ENCODE measurements at regions not wholly inside any gene's neighbourhood (a gene's known extent, or its start where the extent isn't known, plus 50 kb on each side); places are given as distances from the start of the nearest gene placed in this dataset.

DNA sequence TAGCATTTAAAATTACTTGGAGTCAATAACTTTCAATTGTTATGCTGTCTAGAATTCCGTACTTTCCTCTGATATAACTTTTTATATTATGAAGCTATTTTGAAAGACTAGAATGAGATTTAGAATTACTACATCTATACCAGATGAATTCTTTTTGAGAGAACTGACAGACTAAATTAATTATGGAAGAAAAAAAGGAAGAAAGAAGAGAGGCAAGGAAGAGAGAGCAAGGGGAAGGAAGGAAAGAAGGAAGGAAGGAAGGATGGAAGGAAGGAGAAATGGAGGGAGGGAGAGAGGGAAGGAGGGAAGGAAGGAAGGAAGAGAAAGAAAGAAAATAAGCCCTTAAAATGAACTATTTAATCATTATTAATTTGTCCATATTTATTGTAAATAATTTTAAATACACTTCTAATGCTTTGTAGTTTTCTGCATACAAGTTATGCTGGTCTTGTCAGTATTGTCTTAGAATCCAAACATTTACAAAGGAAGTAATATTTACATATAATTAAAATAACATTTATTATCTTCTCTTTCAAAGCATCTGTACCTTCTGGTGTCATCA lies 280.4 kb upstream of the HSF2 start:
- intact Hi-C loops (cut with DNase I; ENCODE audit: low total_unique reads), result no loop called here
- no peaks in the 10 kb centered on the region for H3K36me3 ChIP-seq
- H3K4me3 ChIP-seq, result no peak overlapping the region
- no peak for DNase-seq
- H3K9me3 ChIP-seq, result no peaks in the 10 kb centered on the region
- no peaks in the 10 kb centered on the region for H3K27me3 ChIP-seq
- H3K27ac ChIP-seq, result no peak overlapping the region
- TF ChIP-seq POLR2AphosphoS5 (IDR thresholded peaks at IDR 0.05) (no peak), POLR2A (IDR thresholded peaks at IDR 0.05) (no peak), EP300 (IDR thresholded peaks at IDR 0.05) (no peak)
- TF ChIP-seq, protein P1, sequence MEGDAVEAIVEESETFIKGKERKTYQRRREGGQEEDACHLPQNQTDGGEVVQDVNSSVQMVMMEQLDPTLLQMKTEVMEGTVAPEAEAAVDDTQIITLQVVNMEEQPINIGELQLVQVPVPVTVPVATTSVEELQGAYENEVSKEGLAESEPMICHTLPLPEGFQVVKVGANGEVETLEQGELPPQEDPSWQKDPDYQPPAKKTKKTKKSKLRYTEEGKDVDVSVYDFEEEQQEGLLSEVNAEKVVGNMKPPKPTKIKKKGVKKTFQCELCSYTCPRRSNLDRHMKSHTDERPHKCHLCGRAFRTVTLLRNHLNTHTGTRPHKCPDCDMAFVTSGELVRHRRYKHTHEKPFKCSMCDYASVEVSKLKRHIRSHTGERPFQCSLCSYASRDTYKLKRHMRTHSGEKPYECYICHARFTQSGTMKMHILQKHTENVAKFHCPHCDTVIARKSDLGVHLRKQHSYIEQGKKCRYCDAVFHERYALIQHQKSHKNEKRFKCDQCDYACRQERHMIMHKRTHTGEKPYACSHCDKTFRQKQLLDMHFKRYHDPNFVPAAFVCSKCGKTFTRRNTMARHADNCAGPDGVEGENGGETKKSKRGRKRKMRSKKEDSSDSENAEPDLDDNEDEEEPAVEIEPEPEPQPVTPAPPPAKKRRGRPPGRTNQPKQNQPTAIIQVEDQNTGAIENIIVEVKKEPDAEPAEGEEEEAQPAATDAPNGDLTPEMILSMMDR (IDR thresholded peaks at IDR 0.05), result no peak
- 80 to 96% (median 90%) methylated on average over 1 of the region's 1 CpG for WGBS, 5 donors
- H3K4me1 ChIP-seq, result peaks cover 0 to 5% (median 0%) of the 10 kb centered on the region in 4 donors

DNA sequence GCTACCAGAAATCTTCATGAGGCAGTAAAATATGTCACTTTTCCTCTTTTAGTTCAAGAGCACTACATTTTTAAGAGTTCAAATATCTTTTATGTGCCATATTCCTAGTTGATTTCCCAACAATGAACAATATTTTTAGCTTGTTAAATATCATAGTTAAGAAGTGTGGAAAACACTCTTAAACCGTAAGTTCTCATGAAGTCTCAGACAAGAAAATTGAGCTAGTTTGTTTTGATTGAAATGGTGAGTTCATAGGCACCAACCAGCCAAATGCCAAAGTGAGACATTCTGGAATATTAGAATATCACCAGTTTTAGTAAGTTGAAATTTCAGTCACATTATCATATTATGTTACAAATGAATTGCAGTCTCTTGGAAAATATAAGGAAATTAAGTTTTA lies 277.2 kb upstream of the HSF2 start:
- WGBS, 5 donors, result 75 to 92% (median 81%) methylated on average over 1 of the region's 1 CpG
- no peaks in the 10 kb centered on the region for H3K27me3 ChIP-seq
- no peak overlapping the region for H3K4me3 ChIP-seq
- H3K4me1 ChIP-seq, result no peaks in the 10 kb centered on the region
- no peaks in the 10 kb centered on the region for H3K36me3 ChIP-seq
- TF ChIP-seq POLR2A (IDR thresholded peaks at IDR 0.05) (no peak), POLR2AphosphoS5 (IDR thresholded peaks at IDR 0.05) (no peak), EP300 (IDR thresholded peaks at IDR 0.05) (no peak)
- TF ChIP-seq, protein P1 (IDR thresholded peaks at IDR 0.05), result no peak
- no peak overlapping the region for H3K27ac ChIP-seq
- intact Hi-C loops (cut with DNase I; ENCODE audit: low total_unique reads), result no loop called here
- no peaks in the 10 kb centered on the region for H3K9me3 ChIP-seq
- no peak for DNase-seq

DNA sequence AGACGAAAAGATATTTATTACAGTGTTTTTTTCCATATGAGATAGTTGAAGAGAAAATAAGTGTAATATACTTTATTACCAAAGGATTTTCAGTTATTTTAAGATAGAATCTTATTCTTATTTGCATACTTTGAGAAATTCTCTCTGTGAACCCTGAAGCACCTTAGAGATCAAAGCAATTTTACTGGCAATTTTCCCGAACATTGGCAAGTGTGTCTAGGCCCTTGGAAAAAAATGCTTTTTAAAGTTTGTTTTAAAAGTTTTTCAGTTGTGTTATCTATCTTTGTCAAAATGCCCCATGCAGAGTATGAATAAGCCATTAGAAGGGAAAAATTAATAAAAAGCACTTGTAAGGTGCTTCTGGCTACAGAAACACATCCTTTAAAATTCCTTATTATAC lies 276.8 kb upstream of the HSF2 start:
- TF ChIP-seq POLR2AphosphoS5 (IDR thresholded peaks at IDR 0.05) (no peak), EP300 (IDR thresholded peaks at IDR 0.05) (no peak)

DNA sequence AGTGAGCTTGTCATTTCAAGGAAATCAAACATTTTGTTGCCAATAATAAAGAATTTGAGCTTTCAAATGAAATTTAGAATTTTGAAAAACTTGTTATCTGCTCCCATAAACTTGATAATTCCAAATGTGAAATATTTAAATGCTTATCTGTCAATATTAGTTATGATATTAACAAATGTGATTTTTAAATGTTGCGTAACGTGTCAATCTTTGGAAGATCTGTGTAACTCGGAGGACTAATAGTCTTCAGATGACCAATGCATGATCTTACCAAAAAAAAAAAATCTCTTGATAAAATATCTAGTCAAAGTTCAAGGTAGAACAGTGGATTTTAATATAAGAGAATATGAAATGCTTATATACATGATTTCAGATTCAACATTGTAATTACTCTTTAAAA lies 274.5 kb upstream of the HSF2 start:
- WGBS, 5 donors, result 91 to 96% (median 94%) methylated on average over 3 of the region's 3 CpGs
- H3K27ac ChIP-seq, result no peak overlapping the region
- no peak for DNase-seq
- no peak overlapping the region for H3K4me3 ChIP-seq
- no peaks in the 10 kb centered on the region for H3K27me3 ChIP-seq
- H3K36me3 ChIP-seq, result no peaks in the 10 kb centered on the region
- intact Hi-C loops (cut with DNase I; ENCODE audit: low total_unique reads), result no loop called here
- no peaks in the 10 kb centered on the region for H3K4me1 ChIP-seq
- TF ChIP-seq, protein P1 (IDR thresholded peaks at IDR 0.05), result no peak
- TF ChIP-seq EP300 (IDR thresholded peaks at IDR 0.05) (no peak), POLR2A (IDR thresholded peaks at IDR 0.05) (no peak), POLR2AphosphoS5 (IDR thresholded peaks at IDR 0.05) (no peak)
- no peaks in the 10 kb centered on the region for H3K9me3 ChIP-seq

More for the DNA sequence above, 276.8 kb upstream of the HSF2 start:
- no peaks in the 10 kb centered on the region for H3K36me3 ChIP-seq
- intact Hi-C loops (cut with DNase I; ENCODE audit: low total_unique reads), result no loop called here
- H3K4me3 ChIP-seq, result no peak overlapping the region
- no peaks in the 10 kb centered on the region for H3K27me3 ChIP-seq
- H3K4me1 ChIP-seq, result no peaks in the 10 kb centered on the region
- 31 to 58% (median 37%) methylated on average over 2 of the region's 2 CpGs for WGBS, 5 donors
- DNase-seq, result no peak
- no peaks in the 10 kb centered on the region for H3K9me3 ChIP-seq
- no peak overlapping the region for H3K27ac ChIP-seq

DNA sequence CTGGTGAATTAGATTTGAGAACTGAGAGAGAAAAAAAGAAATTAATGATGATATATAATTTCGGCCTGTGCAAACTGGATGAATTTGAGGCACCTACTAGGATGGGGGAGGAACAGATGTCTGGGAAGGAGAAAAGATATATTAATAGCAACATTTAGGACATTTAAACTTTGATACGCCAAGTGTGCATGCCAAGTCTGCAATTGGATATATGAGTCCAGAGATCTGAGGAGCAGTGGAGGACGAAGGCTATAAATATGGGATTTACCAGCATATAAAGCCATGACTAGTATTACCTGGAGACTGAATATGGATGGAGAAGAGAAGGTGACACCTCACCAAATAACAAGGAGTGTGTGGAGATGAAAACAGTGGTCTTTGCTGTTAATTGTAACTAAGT lies 272.6 kb upstream of the HSF2 start:
- Histone ChIP-seq H3K27ac (no peak overlapping the region), H3K9me3 (no peaks in the 10 kb centered on the region), H3K27me3 (no peaks in the 10 kb centered on the region), H3K36me3 (no peaks in the 10 kb centered on the region), H3K4me1 (no peaks in the 10 kb centered on the region), H3K4me3 (no peak overlapping the region)
- DNase-seq, result no peak
- intact Hi-C loops (cut with DNase I; ENCODE audit: low total_unique reads), result no loop called here
- TF ChIP-seq, protein P1 (IDR thresholded peaks at IDR 0.05), result no peak
- TF ChIP-seq POLR2A (IDR thresholded peaks at IDR 0.05) (no peak), EP300 (IDR thresholded peaks at IDR 0.05) (no peak), POLR2AphosphoS5 (IDR thresholded peaks at IDR 0.05) (no peak)
- WGBS, 5 donors, result 82 to 94% (median 89%) methylated on average over 3 of the region's 3 CpGs

Measured in stomach (tissue), 8 donors.